A549 (cell line): ENCODE measurements at regions not wholly inside any gene's neighbourhood (a gene's known extent, or its start where the extent isn't known, plus 50 kb on each side); places are given as distances from the start of the nearest gene placed in this dataset.

Source experiments
- ATAC-seq, 2 experiments: fragments of 200-7000 bp in 1 of 2; fragments of >200 bp in 1 of 2; cut with Nextera tagmentation in 1 of 2; cut with Tn5 transposase in 1 of 2; 3 replicates each; pipeline versions ENCODE4 v1.8.0 to v1.9.1; 2018 to 2020; ENCODE audit warnings: mild to moderate bottlenecking in 1 of 2, moderate library complexity in 1 of 2
- CTCF ChIA-PET: fragments of 300-600 bp; sonication (Branson Sonifier 250); formaldehyde crosslinking; extraction: SDS; loops from one replicate; lab custom pipeline; 2021; ENCODE audit warnings: antibody characterized with exemption, inconsistent platforms; lab: Yijun Ruan, JAX
- POLR2A ChIA-PET: fragments of 350-600 bp; formaldehyde crosslinking; extraction: SDS; loops from one replicate; lab custom pipeline; 2021; ENCODE audit warnings: antibody characterized with exemption, inconsistent platforms; lab: Yijun Ruan, JAX
- DNase-seq, 2 experiments: peaks; one replicate each; pipeline versions ENCODE4 v3.0.0 to v3.0.0-alpha.2; 2011 to 2016; ENCODE audit warnings: low read depth in 1 of 2, low spot score in 1 of 2
- FAIRE-seq: peaks from 2 replicates; lab custom pipeline; 2011; peaks lifted over from hg19 to GRCh38; lab: Jason Lieb, UNC
- H3K27ac ChIP-seq, 2 experiments: fragments of >200 bp; sonication (Bioruptor Twin); formaldehyde crosslinking; 3 replicates each; pipeline ENCODE4 v1.5.1; 2016 to 2017
- H3K4me1 ChIP-seq: fragments of >200 bp; sonication (Bioruptor Twin); formaldehyde crosslinking; 3 replicates; pipeline ENCODE4 v1.6.1; 2016
- H3K4me2 ChIP-seq: fragments of >200 bp; sonication (Bioruptor Twin); formaldehyde crosslinking; 3 replicates; pipeline ENCODE4 v1.6.1; 2016
- H3K4me3 ChIP-seq: fragments of >200 bp; sonication (Bioruptor Twin); formaldehyde crosslinking; 3 replicates; pipeline ENCODE4 v1.5.1; 2016
- H3K9me3 ChIP-seq: fragments of >200 bp; sonication (Bioruptor Twin); formaldehyde crosslinking; 3 replicates; pipeline ENCODE4 v1.6.1; 2016
- EHF ChIP-seq: fragments of 250-450 bp; sonication (Bioruptor Pico); IDR thresholded peaks from 2 replicates; pipeline ENCODE4 v1.5.0; 2020; ENCODE audit warnings: mild to moderate bottlenecking
- EP300 ChIP-seq, 2 experiments: fragments of >200 bp; sonication (Bioruptor Twin); formaldehyde crosslinking; IDR thresholded peaks; 2 replicates in 1 of 2; 3 replicates in 1 of 2; pipeline ENCODE4 v1.6.1; 2016 to 2017
- FOXS1 ChIP-seq: fragments of 250-450 bp; sonication (Bioruptor Pico); IDR thresholded peaks from 2 replicates; pipeline ENCODE4 v1.5.0; 2020; ENCODE audit warnings: mild to moderate bottlenecking, moderate library complexity
- HDAC2 ChIP-seq: fragments of 200-600 bp; sonication (generic); IDR thresholded peaks from 2 replicates; pipeline ENCODE4 v1.6.1; 2016
- HOXA7 ChIP-seq: fragments of 250-450 bp; sonication (Bioruptor Pico); IDR thresholded peaks from 2 replicates; pipeline ENCODE4 v1.5.0; 2020; ENCODE audit warnings: mild to moderate bottlenecking, moderate library complexity
- HOXB5 ChIP-seq: fragments of 250-450 bp; sonication (Bioruptor Pico); IDR thresholded peaks from 2 replicates; pipeline ENCODE4 v1.5.0; 2020; ENCODE audit warnings: mild to moderate bottlenecking, moderate library complexity
- JUNB ChIP-seq: fragments of >200 bp; sonication (Bioruptor Twin); formaldehyde crosslinking; IDR thresholded peaks from 2 replicates; pipeline ENCODE4 v1.6.1; 2016
- KDM1A ChIP-seq: fragments of 200-600 bp; sonication (generic); IDR thresholded peaks from 2 replicates; pipeline ENCODE4 v1.6.1; 2016; ENCODE audit warnings: low read depth, mild to moderate bottlenecking
- MYC ChIP-seq: IDR thresholded peaks from 2 replicates; pipeline ENCODE4 v1.6.1; 2012; ENCODE audit warnings: mild to moderate bottlenecking, inconsistent platforms, low read length, improper control_type of control experiment, borderline replicate concordance
- NPAS2 ChIP-seq: fragments of 250-450 bp; sonication (Bioruptor Pico); IDR thresholded peaks from 2 replicates; pipeline ENCODE4 v1.8.0; 2022; ENCODE audit warnings: mild to moderate bottlenecking, moderate library complexity, borderline replicate concordance
- POLR2A ChIP-seq: IDR thresholded peaks from 2 replicates; pipeline ENCODE4 v1.6.1; 2012; ENCODE audit warnings: mild to moderate bottlenecking, low read length
- POLR2AphosphoS2 ChIP-seq: conservative IDR thresholded peaks from 2 replicates; pipeline ENCODE4 v1.6.1; 2012; ENCODE audit warnings: low read length, improper control_type of control experiment, inconsistent platforms
- RARB ChIP-seq: fragments of 250-450 bp; sonication (Bioruptor Pico); IDR thresholded peaks from 2 replicates; pipeline ENCODE4 v1.8.0; 2021; ENCODE audit warnings: mild to moderate bottlenecking, moderate library complexity
- RCOR1 ChIP-seq: fragments of 150-350 bp; IDR thresholded peaks from 2 replicates; pipeline ENCODE4 v1.6.1; 2014; ENCODE audit warnings: antibody characterized with exemption, low read length, low read depth
- RNF2 ChIP-seq: fragments of 200-600 bp; sonication (generic); IDR thresholded peaks from 2 replicates; pipeline ENCODE4 v1.6.1; 2016; ENCODE audit warnings: low read depth, mild to moderate bottlenecking, antibody characterized with exemption, moderate library complexity, borderline replicate concordance
- SMC3 ChIP-seq: fragments of >200 bp; sonication (Bioruptor Twin); formaldehyde crosslinking; IDR thresholded peaks from 3 replicates; pipeline ENCODE4 v1.6.1; 2018; ENCODE audit warnings: inconsistent platforms
- SREBF2 ChIP-seq: fragments of 450-650 bp; IDR thresholded peaks from 2 replicates; pipeline ENCODE4 v1.6.1; 2014; ENCODE audit warnings: mild to moderate bottlenecking, moderate library complexity
- ZC3H11A ChIP-seq: fragments of 450-650 bp; IDR thresholded peaks from 2 replicates; pipeline ENCODE4 v1.6.1; 2014; ENCODE audit warnings: antibody characterized with exemption, mild to moderate bottlenecking
- ZFP36 ChIP-seq: fragments of 450-650 bp; IDR thresholded peaks from 2 replicates; pipeline ENCODE4 v1.6.1; 2014; ENCODE audit warnings: borderline replicate concordance; ENCODE audit not compliant: partially characterized antibody
- WGBS: methylation state at CpG from one replicate; pipeline ENCODE4 v1.1.6; 2017; ENCODE audit errors: missing lambda C conversion rate; 5-methylcytosine and 5-hydroxymethylcytosine counted together
- TF ChIP-seq, protein P1 (sequence below): fragments of 250-450 bp; sonication (Bioruptor Pico); IDR thresholded peaks from 2 replicates; pipeline ENCODE4 v1.5.0; 2020; ENCODE audit warnings: low read depth, mild to moderate bottlenecking, moderate library complexity
- TF ChIP-seq, protein P2 (sequence below): fragments of 450-650 bp; IDR thresholded peaks from 2 replicates; pipeline ENCODE4 v1.6.1; 2014; ENCODE audit warnings: antibody characterized with exemption
- TF ChIP-seq, protein P3 (sequence below): fragments of >200 bp; sonication (Bioruptor Twin); formaldehyde crosslinking; IDR thresholded peaks from 2 replicates; pipeline ENCODE4 v1.6.1; 2016
- TF ChIP-seq, protein P4 (sequence below): fragments of 150-350 bp; IDR thresholded peaks from 2 replicates; pipeline ENCODE4 v1.6.1; 2014; ENCODE audit warnings: low read depth, mild to moderate bottlenecking, low read length
- TF ChIP-seq, protein P5 (sequence below): fragments of >200 bp; sonication (Bioruptor Twin); formaldehyde crosslinking; IDR thresholded peaks from 3 replicates; pipeline ENCODE4 v1.6.1; 2016

DNA sequence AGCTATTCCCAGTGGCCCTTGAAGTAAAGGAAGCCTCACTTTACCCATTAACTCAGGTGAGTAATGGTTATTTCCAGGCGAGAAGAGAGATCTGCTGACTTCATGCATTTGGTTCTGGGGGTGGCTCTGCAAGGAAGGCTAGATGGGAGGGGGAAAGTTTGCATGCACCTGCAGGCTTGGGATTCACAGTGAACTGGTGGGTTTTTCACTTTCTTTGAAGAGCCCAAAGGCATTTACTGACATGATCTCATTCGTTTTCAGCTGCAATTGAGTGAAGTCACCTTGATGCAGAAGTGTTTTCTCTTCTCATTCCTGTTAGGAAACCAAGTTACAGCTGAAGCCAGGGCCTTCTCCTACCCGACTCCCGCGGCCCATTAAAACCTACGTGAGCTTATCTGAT lies 131.0 kb upstream of the N4BP1 start (continued):
- TF ChIP-seq RCOR1 (no peak), POLR2AphosphoS2 (no peak), JUNB (no peak), HOXA7 (CRISPR knock-in tag) (no peak), RNF2 (no peak), MYC (no peak)
- TF ChIP-seq, protein P1, sequence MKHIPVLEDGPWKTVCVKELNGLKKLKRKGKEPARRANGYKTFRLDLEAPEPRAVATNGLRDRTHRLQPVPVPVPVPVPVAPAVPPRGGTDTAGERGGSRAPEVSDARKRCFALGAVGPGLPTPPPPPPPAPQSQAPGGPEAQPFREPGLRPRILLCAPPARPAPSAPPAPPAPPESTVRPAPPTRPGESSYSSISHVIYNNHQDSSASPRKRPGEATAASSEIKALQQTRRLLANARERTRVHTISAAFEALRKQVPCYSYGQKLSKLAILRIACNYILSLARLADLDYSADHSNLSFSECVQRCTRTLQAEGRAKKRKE (CRISPR knock-in tag), result no peak

DNA sequence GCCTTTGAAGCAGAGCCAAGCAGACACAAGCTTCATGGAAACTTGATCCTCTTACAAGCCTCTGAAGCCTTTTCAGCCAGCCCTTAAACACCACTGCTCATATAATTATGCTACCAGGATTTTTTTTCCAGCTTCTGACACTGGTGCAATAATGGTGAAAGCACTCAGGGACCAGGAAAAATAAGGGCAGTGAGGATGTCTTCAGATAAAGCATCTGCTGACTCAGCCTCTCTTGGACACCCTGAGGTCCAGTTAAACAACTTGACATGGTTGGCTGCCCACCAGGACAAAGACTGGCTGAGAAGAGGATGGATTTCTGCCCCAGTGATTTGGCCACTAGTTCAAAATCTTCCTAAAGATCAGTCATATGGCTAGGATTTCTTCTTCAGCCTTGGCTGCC lies 124.2 kb upstream of the N4BP1 start:
- H3K4me3 ChIP-seq, result no peak overlapping the region
- DNase-seq (no peak), FAIRE-seq (no peak), ATAC-seq (no peak)
- no peaks in the 10 kb centered on the region for H3K9me3 ChIP-seq
- no peak overlapping the region for H3K4me2 ChIP-seq
- CTCF ChIA-PET, result interaction anchor here (0.6 to 1.2 kb wide), 2 partner anchors 9 to 47 kb away, joined by 4 read pairs; no protein-coding TSS in a partner anchor
- POLR2A ChIA-PET, result no interaction called here
- no peaks in the 10 kb centered on the region for H3K4me1 ChIP-seq
- H3K27ac ChIP-seq, result no peak overlapping the region
- TF ChIP-seq POLR2A, result no peak
- TF ChIP-seq KDM1A, result no peak
- no peak for TF ChIP-seq RARB (CRISPR knock-in tag)
- TF ChIP-seq, protein P2, sequence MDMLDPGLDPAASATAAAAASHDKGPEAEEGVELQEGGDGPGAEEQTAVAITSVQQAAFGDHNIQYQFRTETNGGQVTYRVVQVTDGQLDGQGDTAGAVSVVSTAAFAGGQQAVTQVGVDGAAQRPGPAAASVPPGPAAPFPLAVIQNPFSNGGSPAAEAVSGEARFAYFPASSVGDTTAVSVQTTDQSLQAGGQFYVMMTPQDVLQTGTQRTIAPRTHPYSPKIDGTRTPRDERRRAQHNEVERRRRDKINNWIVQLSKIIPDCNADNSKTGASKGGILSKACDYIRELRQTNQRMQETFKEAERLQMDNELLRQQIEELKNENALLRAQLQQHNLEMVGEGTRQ, result no peak

DNA sequence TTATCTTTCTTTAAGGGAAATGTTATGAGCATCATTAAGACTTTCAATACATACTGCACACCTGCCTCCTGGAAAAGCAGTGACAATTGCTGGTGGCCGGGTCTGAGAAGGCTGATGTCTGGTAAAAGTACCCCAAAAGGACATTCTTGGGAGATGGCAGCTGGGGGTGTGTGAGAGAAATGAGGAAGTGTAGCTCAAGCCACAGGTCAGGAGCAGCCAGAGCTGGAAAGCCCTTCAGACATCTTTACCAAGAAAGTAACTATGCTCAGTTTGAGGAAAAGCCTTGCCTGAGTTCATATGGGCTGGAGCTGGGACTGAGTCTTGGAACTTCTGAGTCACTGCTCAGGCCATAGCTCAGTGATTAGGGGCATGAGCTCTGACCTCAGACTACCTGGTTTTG lies 94.7 kb upstream of the N4BP1 start:
- ChIA-PET CTCF (no interaction called here), POLR2A (no interaction called here)
- no peak overlapping the region for H3K4me3 ChIP-seq
- ATAC-seq (no peak), FAIRE-seq (no peak), DNase-seq (no peak)
- TF ChIP-seq, protein P3, sequence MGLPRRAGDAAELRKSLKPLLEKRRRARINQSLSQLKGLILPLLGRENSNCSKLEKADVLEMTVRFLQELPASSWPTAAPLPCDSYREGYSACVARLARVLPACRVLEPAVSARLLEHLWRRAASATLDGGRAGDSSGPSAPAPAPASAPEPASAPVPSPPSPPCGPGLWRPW, result no peak
- TF ChIP-seq EP300 (IDR thresholded peaks at IDR 0.05), result no peak
- TF ChIP-seq SMC3, result no peak
- TF ChIP-seq ZC3H11A, result no peak
- TF ChIP-seq, protein P4, sequence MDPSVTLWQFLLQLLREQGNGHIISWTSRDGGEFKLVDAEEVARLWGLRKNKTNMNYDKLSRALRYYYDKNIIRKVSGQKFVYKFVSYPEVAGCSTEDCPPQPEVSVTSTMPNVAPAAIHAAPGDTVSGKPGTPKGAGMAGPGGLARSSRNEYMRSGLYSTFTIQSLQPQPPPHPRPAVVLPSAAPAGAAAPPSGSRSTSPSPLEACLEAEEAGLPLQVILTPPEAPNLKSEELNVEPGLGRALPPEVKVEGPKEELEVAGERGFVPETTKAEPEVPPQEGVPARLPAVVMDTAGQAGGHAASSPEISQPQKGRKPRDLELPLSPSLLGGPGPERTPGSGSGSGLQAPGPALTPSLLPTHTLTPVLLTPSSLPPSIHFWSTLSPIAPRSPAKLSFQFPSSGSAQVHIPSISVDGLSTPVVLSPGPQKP, result no peak
- TF ChIP-seq, protein P1 (CRISPR knock-in tag), result no peak
- no peak for TF ChIP-seq RARB (CRISPR knock-in tag)
- no peak for TF ChIP-seq HDAC2
- TF ChIP-seq NPAS2, result no peak
- no peak for TF ChIP-seq HOXB5
- no peak for TF ChIP-seq FOXS1
- TF ChIP-seq SREBF2, result no peak
- no peak for TF ChIP-seq ZFP36
- TF ChIP-seq EHF (CRISPR knock-in tag), result no peak
- TF ChIP-seq, protein P5, sequence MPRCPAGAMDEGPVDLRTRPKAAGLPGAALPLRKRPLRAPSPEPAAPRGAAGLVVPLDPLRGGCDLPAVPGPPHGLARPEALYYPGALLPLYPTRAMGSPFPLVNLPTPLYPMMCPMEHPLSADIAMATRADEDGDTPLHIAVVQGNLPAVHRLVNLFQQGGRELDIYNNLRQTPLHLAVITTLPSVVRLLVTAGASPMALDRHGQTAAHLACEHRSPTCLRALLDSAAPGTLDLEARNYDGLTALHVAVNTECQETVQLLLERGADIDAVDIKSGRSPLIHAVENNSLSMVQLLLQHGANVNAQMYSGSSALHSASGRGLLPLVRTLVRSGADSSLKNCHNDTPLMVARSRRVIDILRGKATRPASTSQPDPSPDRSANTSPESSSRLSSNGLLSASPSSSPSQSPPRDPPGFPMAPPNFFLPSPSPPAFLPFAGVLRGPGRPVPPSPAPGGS, result no peak
- no peaks in the 10 kb centered on the region for H3K4me1 ChIP-seq
- H3K4me2 ChIP-seq, result no peak overlapping the region
- H3K9me3 ChIP-seq, result no peaks in the 10 kb centered on the region
- 0% methylated on average over 1 of the region's 1 CpG for WGBS
- H3K27ac ChIP-seq, result no peak overlapping the region
